GM11168 (cell line): ENCODE measurements at regions not wholly inside any gene's neighbourhood (a gene's known extent, or its start where the extent isn't known, plus 50 kb on each side); places are given as distances from the start of the nearest gene placed in this dataset.

Experiments used
- in situ Hi-C: fragments of 300-500 bp; cut with MboI; formaldehyde crosslinking; loops from one replicate; pipeline ENCODE4 v1.12.0; 2022; ENCODE audit warnings: low sequenced_read_pairs; ENCODE audit not compliant: unreplicated experiment

DNA sequence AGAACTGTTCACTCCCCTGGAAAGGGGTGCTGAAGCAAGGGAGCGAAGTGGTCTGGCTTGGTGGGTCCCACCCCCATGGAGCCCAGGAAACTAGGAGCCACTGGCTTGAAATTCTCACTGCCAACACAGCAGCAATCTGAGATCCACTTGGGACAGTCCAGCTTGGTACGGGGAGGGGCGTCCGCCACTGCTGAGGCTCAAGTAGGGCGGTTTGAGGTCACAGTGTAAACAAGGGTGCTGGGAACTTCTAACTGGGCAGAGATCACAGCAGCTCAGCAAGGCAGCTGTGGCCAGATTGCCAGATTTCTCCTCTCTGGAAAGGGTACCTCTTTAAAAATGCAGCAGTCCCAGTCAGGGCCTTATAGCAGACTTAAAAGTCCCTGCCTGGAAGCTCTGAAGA, 53.9 kb upstream of the GALNTL6 start:
- in situ Hi-C loops, result no loop called here

DNA sequence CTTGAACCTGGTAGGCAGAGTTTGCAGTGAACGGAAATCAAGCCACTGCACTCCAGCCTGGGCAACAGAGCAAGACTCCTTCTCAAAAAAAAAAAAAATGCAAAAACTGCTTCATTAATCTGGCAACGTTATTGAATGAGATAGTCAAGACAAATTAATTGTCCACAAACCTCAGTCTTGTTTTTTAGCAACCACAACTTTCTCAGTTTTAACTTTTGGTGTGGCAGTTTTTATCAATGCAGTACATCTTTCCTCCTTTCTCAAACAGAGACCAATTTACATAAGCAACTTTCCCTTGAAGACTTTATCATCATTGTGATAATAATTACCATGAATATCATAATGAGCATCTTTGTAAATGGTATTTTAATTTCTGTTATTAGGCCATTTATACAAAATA, 61.7 kb upstream of the GALNTL6 start:
- in situ Hi-C loops, result no loop called here

DNA sequence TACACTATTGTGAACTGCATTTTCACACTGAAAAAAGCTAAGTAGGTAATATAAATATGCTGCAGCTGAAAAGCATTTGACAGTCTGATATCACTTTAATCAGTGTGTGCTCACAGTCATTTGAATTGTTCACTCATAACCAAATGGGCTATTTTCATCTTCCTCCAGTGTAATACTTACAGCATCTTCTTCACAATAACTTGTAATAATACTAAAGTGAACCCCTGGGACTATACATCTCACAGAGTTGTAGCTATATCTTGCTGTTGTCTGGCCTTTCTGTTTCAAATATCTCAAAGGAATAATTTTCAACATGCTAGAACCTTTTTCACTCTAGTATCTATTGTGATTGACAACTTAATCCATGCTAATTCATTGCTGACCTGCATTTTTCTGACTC, 66.8 kb upstream of the GALNTL6 start:
- in situ Hi-C loops, result no loop called here

GRCh38 chr4:171742436-171742835, 70.8 kb upstream of the GALNTL6 start:
- in situ Hi-C loops, result no loop called here

- in situ Hi-C loops, result no loop called here
Observed at GRCh38 chr4:171727185-171727584, 86.0 kb upstream of the GALNTL6 start.

DNA sequence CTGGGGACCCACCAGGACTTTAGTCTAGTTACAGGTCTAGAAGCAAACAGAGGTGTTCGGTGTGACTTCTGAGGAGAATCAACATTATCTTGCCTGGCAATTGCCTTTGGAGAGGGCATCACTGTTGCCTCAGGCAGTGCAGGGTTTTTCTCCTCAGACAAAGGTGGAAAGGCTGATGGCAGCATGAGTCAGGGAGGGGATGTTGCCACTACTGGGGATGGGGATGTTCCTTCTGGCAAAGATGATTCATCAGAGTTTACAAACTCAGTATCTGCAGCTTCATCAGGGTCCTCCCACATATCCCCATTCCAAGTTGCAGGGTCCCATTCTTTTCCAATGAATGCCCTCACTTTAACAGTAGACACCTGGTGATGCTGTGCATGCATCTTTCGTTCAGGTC, 91.3 kb upstream of the GALNTL6 start:
- in situ Hi-C loops, result no loop called here

GRCh38 chr4:171719691-171720090, 93.5 kb upstream of the GALNTL6 start:
- in situ Hi-C loops, result no loop called here

GRCh38 chr4:171718665-171719064, 94.5 kb upstream of the GALNTL6 start:
- in situ Hi-C loops, result no loop called here

DNA sequence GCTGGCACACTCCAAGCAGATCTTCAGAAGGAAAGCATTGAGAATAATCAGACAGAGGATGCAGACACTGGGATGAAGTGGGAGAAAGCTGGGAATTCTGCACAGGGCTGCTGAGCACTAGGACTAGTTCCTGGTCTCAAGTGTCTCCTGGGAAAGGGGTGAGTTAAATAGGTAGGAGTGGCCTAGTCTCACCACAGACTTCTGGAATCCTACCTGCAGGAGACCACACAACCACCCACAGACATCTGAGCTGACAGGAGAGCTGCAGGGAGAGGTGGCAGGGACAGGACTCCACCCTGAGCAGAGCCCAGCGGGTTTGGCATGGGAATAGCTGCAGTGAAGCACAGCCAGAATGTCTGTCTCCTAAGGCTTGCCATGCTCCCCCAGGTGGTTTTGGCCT, 95.1 kb upstream of the GALNTL6 start:
- in situ Hi-C loops, result no loop called here

GRCh38 chr4:171717231-171717741, 95.9 kb upstream of the GALNTL6 start:
- in situ Hi-C loops, result no loop called here

DNA sequence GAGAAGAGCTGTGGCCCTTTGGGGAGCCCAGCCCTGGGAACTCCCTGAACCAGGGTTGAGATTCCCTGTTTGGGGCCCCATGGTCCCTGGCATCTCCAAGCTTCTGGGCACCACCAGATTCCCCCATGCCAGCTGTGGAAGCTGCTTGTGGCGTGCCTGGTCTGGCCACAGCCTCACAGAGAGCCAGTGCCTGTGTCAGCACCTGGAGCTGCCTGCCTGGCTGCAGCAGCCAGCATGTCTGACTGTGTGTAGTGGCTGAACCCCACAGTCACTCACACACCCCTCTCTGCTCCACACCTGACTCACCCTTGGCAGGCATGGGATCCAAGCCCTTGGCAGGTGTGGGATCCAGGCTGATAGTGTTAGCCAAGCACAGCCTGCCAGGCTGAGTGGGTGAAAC, 97.2 kb upstream of the GALNTL6 start:
- in situ Hi-C loops, result no loop called here

- in situ Hi-C loops, result no loop called here
Observed at GRCh38 chr4:171714791-171715454, 98.3 kb upstream of the GALNTL6 start.

- in situ Hi-C loops, result no loop called here
Observed at GRCh38 chr4:171710743-171711142, 102.5 kb upstream of the GALNTL6 start.

- in situ Hi-C loops, result no loop called here
Observed at GRCh38 chr4:171676555-171677215, 136.5 kb upstream of the GALNTL6 start.

GRCh38 chr4:171674781-171675180, 138.4 kb upstream of the GALNTL6 start:
- in situ Hi-C loops, result loop anchor here (25.0 kb wide), 1 partner anchor 687 kb away; no protein-coding TSS in a partner anchor

DNA sequence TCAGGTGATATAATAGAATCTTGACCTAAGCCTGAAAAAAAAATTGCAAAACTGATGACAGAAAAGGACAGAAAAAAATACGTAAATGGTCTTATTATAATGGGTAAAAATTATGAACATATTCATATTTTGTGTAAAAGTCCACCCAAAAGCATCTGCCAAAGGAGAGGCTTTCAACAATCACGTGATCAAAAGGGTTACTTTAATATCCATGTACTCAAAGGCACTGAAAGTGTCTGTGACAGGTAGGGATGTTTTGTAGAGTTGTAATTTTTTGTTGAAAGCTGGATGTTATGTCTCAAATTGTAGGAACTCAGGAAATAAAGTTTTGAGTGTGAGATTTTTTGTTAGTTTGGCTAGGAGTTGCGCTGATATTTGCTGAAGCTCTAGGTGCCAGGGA, 144.8 kb upstream of the GALNTL6 start:
- in situ Hi-C loops, result loop anchor here (25.0 kb wide), 1 partner anchor 681 kb away; no protein-coding TSS in a partner anchor

DNA sequence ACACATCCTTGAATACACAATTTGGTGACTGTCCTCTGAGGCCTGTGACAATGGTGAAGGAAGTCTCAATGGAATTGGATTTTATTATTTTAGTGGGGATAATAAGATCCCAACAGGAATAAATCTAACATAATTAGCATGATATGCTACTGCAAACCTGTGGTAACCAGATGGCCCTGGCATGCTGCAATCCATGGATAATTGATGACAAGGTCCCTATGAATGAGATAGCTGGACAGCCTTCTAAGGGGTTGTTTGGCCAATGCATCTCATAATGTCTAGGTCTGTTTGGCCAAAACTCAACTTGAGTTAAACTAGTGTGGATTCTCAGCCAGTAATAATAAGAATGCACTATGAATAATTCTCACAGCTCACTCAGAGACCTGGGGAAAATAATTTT, 145.3 kb upstream of the GALNTL6 start:
- in situ Hi-C loops, result loop anchor here (25.0 kb wide), 1 partner anchor 681 kb away; no protein-coding TSS in a partner anchor

- in situ Hi-C loops, result loop anchor here (25.0 kb wide), 1 partner anchor 664 kb away; no protein-coding TSS in a partner anchor
Observed at GRCh38 chr4:171651071-171651470, 162.1 kb upstream of the GALNTL6 start.

- in situ Hi-C loops, result loop anchor here (25.0 kb wide), 1 partner anchor 663 kb away; no protein-coding TSS in a partner anchor
Observed at GRCh38 chr4:171650543-171650942, 162.7 kb upstream of the GALNTL6 start.

DNA sequence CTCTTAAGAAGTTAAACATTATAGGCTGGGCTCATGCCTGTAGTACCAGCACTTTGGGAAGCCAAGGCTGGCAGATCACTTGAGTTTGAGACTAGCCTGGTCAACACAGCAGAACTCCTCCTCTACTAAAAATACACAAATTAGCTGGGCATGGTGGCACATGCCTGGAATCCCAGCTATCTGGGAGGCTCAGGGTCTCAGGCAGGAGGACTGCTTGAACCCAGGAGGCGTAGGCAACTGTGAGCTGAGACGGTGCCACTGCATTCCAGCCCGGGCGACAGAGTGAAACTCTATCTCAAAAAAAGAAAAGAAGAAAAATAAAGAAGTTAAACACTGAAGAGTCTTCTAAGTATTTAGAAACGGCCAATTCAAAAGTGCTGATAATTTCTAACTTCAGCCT, 164.3 kb upstream of the GALNTL6 start:
- in situ Hi-C loops, result no loop called here

GRCh38 chr4:171646984-171647383, 166.2 kb upstream of the GALNTL6 start:
- in situ Hi-C loops, result no loop called here
